ENCODE measurements at regions not wholly inside any gene's neighbourhood (a gene's known extent, or its start where the extent isn't known, plus 50 kb on each side); places are given as distances from the start of the nearest gene placed in this dataset.
"Not testable (repeated sequence)": the region's sequence is repeated elsewhere in the genome, so short reads cannot be mapped to it uniquely, and the experiment has no call there.

DNA sequence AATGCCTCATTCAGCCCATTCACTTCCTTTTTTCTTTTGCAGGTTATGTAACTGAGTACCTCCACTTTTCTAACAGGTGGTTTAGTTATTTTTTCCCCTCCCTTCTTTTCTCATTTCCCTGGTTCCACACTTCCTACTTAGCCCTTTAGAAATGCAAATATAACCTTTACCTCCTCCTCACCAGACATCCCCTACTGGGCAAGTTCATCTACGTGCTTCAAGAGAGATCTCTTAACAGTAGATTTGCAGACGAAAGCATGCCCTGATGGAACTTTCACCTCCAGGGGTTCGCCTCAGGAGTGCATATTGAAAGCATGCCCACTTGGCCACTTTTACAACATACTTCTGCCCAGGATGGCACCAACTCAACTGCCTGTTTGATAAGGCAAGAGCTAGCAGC, 314.1 kb upstream of the LRRC3B start:
- DNase-seq (ENCODE audit: low read depth): no peak
- H3K4me3 ChIP-seq (replicated peaks; ENCODE audit: low read depth, low read length): no peak overlapping the region
- TF ChIP-seq, protein P1, sequence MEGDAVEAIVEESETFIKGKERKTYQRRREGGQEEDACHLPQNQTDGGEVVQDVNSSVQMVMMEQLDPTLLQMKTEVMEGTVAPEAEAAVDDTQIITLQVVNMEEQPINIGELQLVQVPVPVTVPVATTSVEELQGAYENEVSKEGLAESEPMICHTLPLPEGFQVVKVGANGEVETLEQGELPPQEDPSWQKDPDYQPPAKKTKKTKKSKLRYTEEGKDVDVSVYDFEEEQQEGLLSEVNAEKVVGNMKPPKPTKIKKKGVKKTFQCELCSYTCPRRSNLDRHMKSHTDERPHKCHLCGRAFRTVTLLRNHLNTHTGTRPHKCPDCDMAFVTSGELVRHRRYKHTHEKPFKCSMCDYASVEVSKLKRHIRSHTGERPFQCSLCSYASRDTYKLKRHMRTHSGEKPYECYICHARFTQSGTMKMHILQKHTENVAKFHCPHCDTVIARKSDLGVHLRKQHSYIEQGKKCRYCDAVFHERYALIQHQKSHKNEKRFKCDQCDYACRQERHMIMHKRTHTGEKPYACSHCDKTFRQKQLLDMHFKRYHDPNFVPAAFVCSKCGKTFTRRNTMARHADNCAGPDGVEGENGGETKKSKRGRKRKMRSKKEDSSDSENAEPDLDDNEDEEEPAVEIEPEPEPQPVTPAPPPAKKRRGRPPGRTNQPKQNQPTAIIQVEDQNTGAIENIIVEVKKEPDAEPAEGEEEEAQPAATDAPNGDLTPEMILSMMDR (IDR thresholded peaks at IDR 0.05; ENCODE audit: low read length, missing control alignments): no peak

GRCh38 chr3:26309536-26309935, 313.0 kb upstream of the LRRC3B start:
- not testable (repeated sequence) for H3K4me3 ChIP-seq (replicated peaks; ENCODE audit: low read depth, low read length); DNase-seq (ENCODE audit: low read depth)

DNA sequence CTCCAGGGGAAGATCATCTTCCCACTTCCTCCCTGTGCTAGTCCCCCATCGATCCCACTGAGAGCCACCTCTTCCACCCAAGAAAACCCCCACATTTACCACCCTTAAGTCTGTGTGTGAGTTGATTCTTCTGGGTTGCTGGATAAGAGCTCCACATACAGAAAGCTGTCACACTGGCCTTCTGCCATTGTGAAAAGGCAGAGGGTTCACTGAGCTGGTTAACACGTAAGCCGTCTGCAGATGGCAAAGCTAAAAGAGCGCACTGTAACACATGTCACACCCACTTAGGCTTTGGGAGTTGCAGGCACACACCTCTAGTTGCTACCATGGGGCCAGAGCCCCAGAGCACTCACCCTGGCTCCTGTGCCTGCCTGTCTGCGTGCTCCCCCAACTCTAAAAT, 309.8 kb upstream of the LRRC3B start:
- DNase-seq (ENCODE audit: low read depth): no peak
- TF ChIP-seq, protein P1 (IDR thresholded peaks at IDR 0.05; ENCODE audit: low read length, missing control alignments): no peak
- H3K4me3 ChIP-seq (replicated peaks; ENCODE audit: low read depth, low read length): no peak overlapping the region

DNA sequence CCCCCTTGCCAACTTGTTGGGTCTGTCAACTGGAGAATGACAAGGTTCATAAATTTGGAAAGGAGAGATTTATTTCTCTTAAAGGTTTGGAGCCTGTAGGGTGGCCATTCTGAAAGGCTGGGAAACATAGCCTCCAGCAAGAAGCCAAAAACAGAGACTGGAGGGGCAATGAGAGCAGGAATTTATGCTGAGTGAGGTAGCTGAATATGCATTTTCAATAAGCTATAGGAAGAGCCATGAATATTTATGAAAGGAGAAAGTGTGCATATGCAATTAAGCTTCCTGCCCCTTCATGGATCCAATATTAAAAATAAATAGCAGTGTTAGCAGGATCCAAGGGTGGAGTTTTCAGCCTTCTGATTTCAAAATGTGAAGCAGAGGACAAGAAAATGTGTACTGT, 306.1 kb upstream of the LRRC3B start:
- TF ChIP-seq, protein P1 (IDR thresholded peaks at IDR 0.05; ENCODE audit: low read length, missing control alignments): no peak
- DNase-seq (ENCODE audit: low read depth): no peak
- no peak overlapping the region for H3K4me3 ChIP-seq (replicated peaks; ENCODE audit: low read depth, low read length)

DNA sequence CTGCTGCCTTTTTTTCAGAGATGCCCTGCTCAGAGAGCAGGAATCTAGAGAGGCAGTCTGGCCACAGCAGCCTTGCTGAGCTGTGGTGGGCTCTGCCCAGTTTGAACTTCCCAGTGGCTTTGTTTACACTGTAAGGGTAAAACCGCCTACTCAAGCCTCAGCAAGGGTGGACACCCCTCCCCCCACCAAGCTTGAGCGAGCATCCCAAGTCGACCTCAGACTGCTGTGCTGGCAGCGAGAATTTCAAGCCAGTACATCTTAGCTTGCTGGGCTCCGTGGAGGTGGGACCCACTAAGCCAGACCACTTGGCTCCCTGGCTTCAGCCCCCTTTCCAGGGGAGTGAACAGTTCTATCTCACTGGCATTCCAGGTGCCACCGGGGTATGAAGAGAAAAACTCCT, 298.8 kb upstream of the LRRC3B start:
- not testable (repeated sequence) for DNase-seq (ENCODE audit: low read depth); H3K4me3 ChIP-seq (replicated peaks; ENCODE audit: low read depth, low read length)

DNA sequence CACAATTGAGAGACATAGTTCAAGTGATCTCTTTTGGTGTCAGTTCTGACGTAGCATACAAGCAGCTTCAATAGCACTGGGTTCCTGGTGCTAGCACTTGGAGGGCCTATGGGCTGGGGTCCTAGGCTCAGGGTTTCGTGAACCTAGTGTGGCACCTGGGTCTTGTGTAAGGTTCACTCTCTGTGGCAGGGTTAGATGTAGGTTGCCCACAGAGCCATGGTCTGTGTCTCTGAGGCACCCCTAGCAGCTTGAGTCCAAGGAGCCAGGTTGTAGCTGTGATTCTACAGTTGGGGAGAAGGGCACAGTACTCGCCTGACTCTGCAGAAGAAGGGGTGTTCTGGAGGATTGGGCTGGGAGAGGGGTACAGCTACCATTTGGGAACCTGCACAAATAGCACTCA, 282.6 kb upstream of the LRRC3B start:
- no peak overlapping the region for H3K4me3 ChIP-seq (replicated peaks; ENCODE audit: low read depth, low read length)
- TF ChIP-seq, protein P1 (IDR thresholded peaks at IDR 0.05; ENCODE audit: low read length, missing control alignments): no peak
- no peak for DNase-seq (ENCODE audit: low read depth)

GRCh38 chr3:26343647-26344046, 278.9 kb upstream of the LRRC3B start:
- TF ChIP-seq, protein P1 (IDR thresholded peaks at IDR 0.05; ENCODE audit: low read length, missing control alignments): no peak
- H3K4me3 ChIP-seq (replicated peaks; ENCODE audit: low read depth, low read length): no peak overlapping the region
- no peak for DNase-seq (ENCODE audit: low read depth)

GRCh38 chr3:26345613-26346012, 277.0 kb upstream of the LRRC3B start:
- TF ChIP-seq, protein P1 (IDR thresholded peaks at IDR 0.05; ENCODE audit: low read length, missing control alignments): no peak
- no peak overlapping the region for H3K4me3 ChIP-seq (replicated peaks; ENCODE audit: low read depth, low read length)
- no peak for DNase-seq (ENCODE audit: low read depth)
